ENCODE measurements at regions not wholly inside any gene's neighbourhood (a gene's known extent, or its start where the extent isn't known, plus 50 kb on each side); places are given as distances from the start of the nearest gene placed in this dataset.

GRCh38 chr5:124372457-124372856 lies 374.0 kb downstream of the ZNF608 start:
- H3K4me3 ChIP-seq: no peak overlapping the region
- H3K27ac ChIP-seq: no peak overlapping the region
- TF ChIP-seq, protein P1, sequence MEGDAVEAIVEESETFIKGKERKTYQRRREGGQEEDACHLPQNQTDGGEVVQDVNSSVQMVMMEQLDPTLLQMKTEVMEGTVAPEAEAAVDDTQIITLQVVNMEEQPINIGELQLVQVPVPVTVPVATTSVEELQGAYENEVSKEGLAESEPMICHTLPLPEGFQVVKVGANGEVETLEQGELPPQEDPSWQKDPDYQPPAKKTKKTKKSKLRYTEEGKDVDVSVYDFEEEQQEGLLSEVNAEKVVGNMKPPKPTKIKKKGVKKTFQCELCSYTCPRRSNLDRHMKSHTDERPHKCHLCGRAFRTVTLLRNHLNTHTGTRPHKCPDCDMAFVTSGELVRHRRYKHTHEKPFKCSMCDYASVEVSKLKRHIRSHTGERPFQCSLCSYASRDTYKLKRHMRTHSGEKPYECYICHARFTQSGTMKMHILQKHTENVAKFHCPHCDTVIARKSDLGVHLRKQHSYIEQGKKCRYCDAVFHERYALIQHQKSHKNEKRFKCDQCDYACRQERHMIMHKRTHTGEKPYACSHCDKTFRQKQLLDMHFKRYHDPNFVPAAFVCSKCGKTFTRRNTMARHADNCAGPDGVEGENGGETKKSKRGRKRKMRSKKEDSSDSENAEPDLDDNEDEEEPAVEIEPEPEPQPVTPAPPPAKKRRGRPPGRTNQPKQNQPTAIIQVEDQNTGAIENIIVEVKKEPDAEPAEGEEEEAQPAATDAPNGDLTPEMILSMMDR (IDR thresholded peaks at IDR 0.05): no peak
- no peak for DNase-seq (ENCODE audit: low spot score)

DNA sequence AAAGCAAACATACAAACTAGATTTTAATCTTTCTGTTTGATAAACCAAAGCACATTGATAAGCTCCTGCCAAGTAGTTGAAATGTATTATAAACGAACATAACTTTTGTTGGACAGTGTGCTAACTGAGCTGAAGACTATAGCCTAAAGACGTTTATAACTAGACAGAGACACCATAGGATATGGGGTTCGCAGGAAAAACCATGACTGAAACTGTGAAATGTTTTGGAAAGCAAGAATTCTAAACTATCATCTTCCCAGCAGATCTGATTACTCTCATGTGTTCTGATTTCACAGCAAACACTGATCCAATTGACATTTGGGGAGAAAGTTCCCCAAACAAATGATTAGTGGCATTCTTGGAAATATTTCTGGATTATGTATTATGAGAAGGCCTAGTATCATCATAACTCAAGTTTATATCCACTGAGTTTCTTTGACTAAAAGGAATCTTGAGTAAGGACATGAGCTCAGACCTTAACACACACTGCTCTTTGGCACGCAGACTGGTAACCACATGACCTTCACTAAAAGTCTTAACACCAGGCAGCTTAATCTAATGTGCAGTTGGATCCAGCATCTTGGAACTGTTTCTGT lies 375.2 kb downstream of the ZNF608 start:
- TF ChIP-seq, protein P1 (IDR thresholded peaks at IDR 0.05): no peak
- Histone ChIP-seq H3K4me3 (no peak overlapping the region), H3K27ac (no peak overlapping the region)
- no peak for DNase-seq (ENCODE audit: low spot score)

GRCh38 chr5:124370601-124371000 lies 375.8 kb downstream of the ZNF608 start:
- no peak overlapping the region for H3K27ac ChIP-seq
- H3K4me3 ChIP-seq: no peak overlapping the region
- TF ChIP-seq, protein P1 (IDR thresholded peaks at IDR 0.05): no peak
- DNase-seq (ENCODE audit: low spot score): no peak

DNA sequence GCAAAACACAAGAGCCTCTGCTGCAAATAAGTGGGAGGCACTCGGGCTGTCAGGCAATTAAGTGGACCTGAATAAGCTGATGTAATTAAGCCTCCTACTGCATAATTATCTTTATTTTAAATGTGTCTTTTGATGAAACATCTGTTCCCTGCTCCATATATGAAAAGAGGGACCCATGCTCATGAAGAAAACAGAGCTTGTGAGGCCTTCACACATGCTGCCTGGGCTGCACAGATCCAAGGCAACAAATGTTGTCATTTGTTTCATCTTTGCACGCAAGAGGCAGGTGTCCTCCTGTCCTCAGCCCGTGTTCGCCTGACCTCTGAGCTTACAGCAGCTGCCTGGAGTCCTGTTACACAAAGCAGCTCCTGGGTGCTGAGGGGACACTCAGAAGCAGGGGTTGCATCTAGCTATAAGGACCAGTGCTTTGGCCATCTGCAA lies 381.1 kb downstream of the ZNF608 start:
- no peak for DNase-seq (ENCODE audit: low spot score)
- Histone ChIP-seq H3K27ac (no peak overlapping the region), H3K4me3 (no peak overlapping the region)
- TF ChIP-seq, protein P1 (IDR thresholded peaks at IDR 0.05): no peak

- no peak for DNase-seq (ENCODE audit: low spot score)
- H3K27ac ChIP-seq: no peak overlapping the region
- TF ChIP-seq, protein P1 (IDR thresholded peaks at IDR 0.05): no peak
- H3K4me3 ChIP-seq: no peak overlapping the region
Measured at GRCh38 chr5:124355928-124356327, 390.5 kb downstream of the ZNF608 start.

GRCh38 chr5:124353016-124353415 lies 393.4 kb downstream of the ZNF608 start:
- Histone ChIP-seq H3K27ac (no peak overlapping the region), H3K4me3 (no peak overlapping the region)
- DNase-seq (ENCODE audit: low spot score): no peak
- TF ChIP-seq, protein P1 (IDR thresholded peaks at IDR 0.05): no peak

- no peak overlapping the region for H3K27ac ChIP-seq
- DNase-seq (ENCODE audit: low spot score): no peak
- no peak overlapping the region for H3K4me3 ChIP-seq
- TF ChIP-seq, protein P1 (IDR thresholded peaks at IDR 0.05): no peak
Measured at GRCh38 chr5:124352312-124352711, 394.1 kb downstream of the ZNF608 start.
